ENCODE measurements at regions not wholly inside any gene's neighbourhood (a gene's known extent, or its start where the extent isn't known, plus 50 kb on each side); places are given as distances from the start of the nearest gene placed in this dataset.

DNA sequence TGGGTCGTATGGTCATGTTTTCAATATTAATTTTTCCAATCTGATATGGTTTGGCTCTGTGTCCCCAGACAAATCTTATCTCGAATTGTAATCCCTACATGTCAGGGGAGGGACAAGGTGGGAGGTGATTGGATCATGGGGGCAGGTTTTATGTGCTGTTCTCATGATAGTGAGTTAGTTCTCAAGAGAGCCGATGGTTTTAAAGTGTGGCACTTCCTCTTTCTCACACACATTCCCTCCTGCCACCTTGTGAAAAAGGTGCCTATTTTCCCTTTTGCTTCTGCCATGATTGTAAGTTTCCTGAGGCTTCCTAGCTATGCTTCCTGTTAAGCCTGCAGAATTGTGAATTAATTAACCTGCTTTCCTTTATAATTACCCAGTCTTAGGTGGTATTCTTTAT, 309.1 kb upstream of the GRIN3A start:
- Histone ChIP-seq H3K27me3 (replicated peaks in 1 of 4; ENCODE audit: control insufficient read depth in 3 of 4, extremely low read depth in 1 of 4, insufficient read depth in 3 of 4, low read length in 3 of 4) (no peaks in the 10 kb centered on the region), H4K8ac (ENCODE audit: extremely low read depth, insufficient read depth, low read length) (no peak overlapping the region), H3K56ac (replicated peaks; ENCODE audit: insufficient read length, low read depth, low read length) (no peak overlapping the region), H3K9me3 (ENCODE audit: insufficient read depth in 2 of 2, low read depth in 1 of 2, low read length in 1 of 2) (no peaks in the 10 kb centered on the region), H2BK15ac (ENCODE audit: low read length) (no peak overlapping the region), H4K20me1 (replicated peaks in 1 of 2; ENCODE audit: control insufficient read depth in 1 of 2, insufficient read depth in 2 of 2, low read length in 2 of 2) (no peaks in the 10 kb centered on the region), H3K4me1 (replicated peaks in 1 of 4; ENCODE audit: control insufficient read depth in 3 of 4, insufficient read depth in 4 of 4, low read length in 3 of 4) (no peaks in the 10 kb centered on the region), H2BK5ac (ENCODE audit: low read depth, low read length) (no peak overlapping the region), H4K91ac (replicated peaks; ENCODE audit: insufficient read length, low read length) (no peak overlapping the region), H3K79me2 (ENCODE audit: control insufficient read depth in 1 of 2, insufficient read depth in 2 of 2, low read length in 2 of 2) (no peaks in the 10 kb centered on the region), H3K23me2 (ENCODE audit: low read depth, low read length) (no peaks in the 10 kb centered on the region), H3K27ac (ENCODE audit: low read depth, low read length) (no peak overlapping the region), H2BK120ac (replicated peaks; ENCODE audit: low read depth, low read length) (no peak overlapping the region), H2AK5ac (ENCODE audit: low read depth, low read length) (no peak overlapping the region), H3K14ac (ENCODE audit: insufficient read length) (no peak overlapping the region), H3K18ac (ENCODE audit: extremely low read depth, low read length) (no peak overlapping the region), H4K5ac (ENCODE audit: insufficient read length, low read depth, low read length) (no peak overlapping the region), H3K9ac (replicated peaks in 1 of 4; ENCODE audit: extremely low read depth in 1 of 4, low read depth in 3 of 4, low read length in 3 of 4) (no peak overlapping the region), H3K79me1 (ENCODE audit: low read depth, low read length) (no peaks in the 10 kb centered on the region), H2AFZ (ENCODE audit: low read length) (no peak overlapping the region), H3K23ac (ENCODE audit: insufficient read length) (no peak overlapping the region), H3K4me2 (ENCODE audit: insufficient read depth in 1 of 2, low read depth in 2 of 2, low read length in 2 of 2) (no peak overlapping the region), H3K4ac (replicated peaks; ENCODE audit: insufficient read length, low read depth, low read length) (no peak overlapping the region), H3K36me3 (ENCODE audit: control insufficient read depth in 2 of 4, insufficient read depth in 4 of 4, low read length in 3 of 4) (no peaks in the 10 kb centered on the region), H3K4me3 (ENCODE audit: extremely low read depth in 1 of 4, insufficient read depth in 2 of 4, low read depth in 3 of 4, low read length in 4 of 4) (no peak overlapping the region), H2BK20ac (ENCODE audit: low read length) (no peak overlapping the region), H2BK12ac (ENCODE audit: low read depth, low read length) (no peak overlapping the region)
- ChIA-PET POLR2A (ENCODE audit: partially characterized antibody) (no interaction called here), CTCF (ENCODE audit: partially characterized antibody) (no interaction called here)
- FAIRE-seq (no peak), DNase-seq (ENCODE audit: low read depth in 1 of 2, low spot score in 2 of 2) (no peak)
- 83% methylated on average over 3 of the region's 3 CpGs; no CpG with 5 or more reads in 1 of the 2 experiments for WGBS, 2 experiments (ENCODE audit: extremely low coverage in 1 of 2, insufficient coverage in 1 of 2, insufficient read length in 1 of 2, insufficient replicate concordance in 2 of 2, low coverage in 1 of 2, low lambda C conversion rate in 2 of 2, missing lambda C conversion rate in 1 of 2)
- no peak for TF ChIP-seq CHD2 (IDR thresholded peaks at IDR 0.05; ENCODE audit: low read length)
- TF ChIP-seq SRF (IDR thresholded peaks at IDR 0.05; ENCODE audit: low read depth, low read length): no peak
- no peak for TF ChIP-seq SIX5 (IDR thresholded peaks at IDR 0.05; ENCODE audit: low read depth, low read length)
- no peak for TF ChIP-seq SUZ12 (IDR thresholded peaks at IDR 0.05; ENCODE audit: low read length)
- TF ChIP-seq HDAC6 (IDR thresholded peaks at IDR 0.05; ENCODE audit: low read depth, low read length): no peak
- TF ChIP-seq NRF1 (IDR thresholded peaks at IDR 0.05; ENCODE audit: low read depth, low read length): no peak
- TF ChIP-seq, protein P1, sequence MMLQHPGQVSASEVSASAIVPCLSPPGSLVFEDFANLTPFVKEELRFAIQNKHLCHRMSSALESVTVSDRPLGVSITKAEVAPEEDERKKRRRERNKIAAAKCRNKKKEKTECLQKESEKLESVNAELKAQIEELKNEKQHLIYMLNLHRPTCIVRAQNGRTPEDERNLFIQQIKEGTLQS (IDR thresholded peaks at IDR 0.05; ENCODE audit: insufficient read depth, low read depth, low read length): no peak
- no peak for TF ChIP-seq BRCA1 (IDR thresholded peaks at IDR 0.05; ENCODE audit: low read depth, low read length)
- TF ChIP-seq, protein P2, sequence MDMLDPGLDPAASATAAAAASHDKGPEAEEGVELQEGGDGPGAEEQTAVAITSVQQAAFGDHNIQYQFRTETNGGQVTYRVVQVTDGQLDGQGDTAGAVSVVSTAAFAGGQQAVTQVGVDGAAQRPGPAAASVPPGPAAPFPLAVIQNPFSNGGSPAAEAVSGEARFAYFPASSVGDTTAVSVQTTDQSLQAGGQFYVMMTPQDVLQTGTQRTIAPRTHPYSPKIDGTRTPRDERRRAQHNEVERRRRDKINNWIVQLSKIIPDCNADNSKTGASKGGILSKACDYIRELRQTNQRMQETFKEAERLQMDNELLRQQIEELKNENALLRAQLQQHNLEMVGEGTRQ (IDR thresholded peaks at IDR 0.05; ENCODE audit: low read length): no peak
- TF ChIP-seq BACH1 (IDR thresholded peaks at IDR 0.05; ENCODE audit: low read length): no peak
- TF ChIP-seq TAF1 (IDR thresholded peaks at IDR 0.05; ENCODE audit: low read depth, low read length): no peak
- TF ChIP-seq RXRA (IDR thresholded peaks at IDR 0.05; ENCODE audit: insufficient read depth, low read depth, low read length): no peak
- no peak for TF ChIP-seq PHF8 (conservative IDR thresholded peaks at IDR 0.05; ENCODE audit: low read depth, low read length)
- no peak for TF ChIP-seq EGR1 (IDR thresholded peaks at IDR 0.05; ENCODE audit: borderline replicate concordance, low read depth, low read length)
- no peak for TF ChIP-seq JUN (IDR thresholded peaks at IDR 0.05; ENCODE audit: low read depth, low read length)

All from H1 (cell line).